SK-N-SH (cell line): ENCODE measurements at regions not wholly inside any gene's neighbourhood (a gene's known extent, or its start where the extent isn't known, plus 50 kb on each side); places are given as distances from the start of the nearest gene placed in this dataset.
A peak's percentile ranks its signal among the peaks of the same experiment; 100 is the strongest.

Source experiments
- CTCF ChIA-PET: fragments of 300-600, 350-600 bp; formaldehyde crosslinking; extraction: SDS; loops from one replicate; lab custom pipeline; 2021; lab: Yijun Ruan, JAX
- POLR2A ChIA-PET: fragments of 350-600 bp; sonication (Branson Sonifier 250); formaldehyde crosslinking; extraction: SDS; loops from one replicate; lab custom pipeline; 2020; ENCODE audit warnings: antibody characterized with exemption, inconsistent platforms; lab: Yijun Ruan, JAX
- DNase-seq: peaks from one replicate; pipeline ENCODE4 v3.0.0; 2012
- H2AFZ ChIP-seq: fragments of 200-600 bp; sonication (generic); 2 replicates; pipeline ENCODE4 v1.8.1; 2016; ENCODE audit warnings: antibody characterized with exemption, mild to moderate bottlenecking, low read depth
- H3F3A ChIP-seq: fragments of 200-600 bp; sonication (generic); replicated peaks from 2 replicates; pipeline ENCODE3; 2016; ENCODE audit warnings: antibody characterized with exemption, mild to moderate bottlenecking; ENCODE audit not compliant: insufficient read depth
- H3K27ac ChIP-seq, 2 experiments: fragments of 200-500 bp in 1 of 2; fragments of 200-600 bp in 1 of 2; sonication (Bioruptor generic) in 1 of 2; sonication (generic), shearing (Covaris generic) in 1 of 2; 2 replicates each; pipeline versions ENCODE4 v1.5.1 to v1.6.1; 2014 to 2016; ENCODE audit warnings: low read depth in 2 of 2, inconsistent platforms in 1 of 2, low read length in 1 of 2, mild to moderate bottlenecking in 1 of 2, mixed read lengths in 1 of 2
- H3K27me3 ChIP-seq: fragments of 200-600 bp; sonication (generic), shearing (Covaris generic); 2 replicates; pipeline ENCODE4 v1.6.1; 2016; ENCODE audit warnings: mixed run types; ENCODE audit not compliant: insufficient read depth
- H3K36me3 ChIP-seq, 2 experiments: fragments of 200-500 bp in 1 of 2; fragments of 200-600 bp in 1 of 2; sonication (Bioruptor generic) in 1 of 2; sonication (generic) in 1 of 2; replicated peaks in 1 of 2; 2 replicates each; pipeline versions ENCODE3 to v1.5.1; 2014 to 2016; ENCODE audit warnings: low read length in 1 of 2, mild to moderate bottlenecking in 1 of 2; ENCODE audit not compliant: insufficient read depth in 2 of 2, control insufficient read depth in 1 of 2
- H3K4me1 ChIP-seq, 2 experiments: fragments of 200-500 bp in 1 of 2; fragments of 200-600 bp in 1 of 2; sonication (Bioruptor generic) in 1 of 2; sonication (generic), shearing (Covaris generic) in 1 of 2; 2 replicates each; pipeline versions ENCODE4 v1.5.1 to v1.6.1; 2014 to 2016; ENCODE audit warnings: low read depth in 1 of 2, low read length in 1 of 2, mixed run types in 1 of 2; ENCODE audit not compliant: insufficient read depth in 2 of 2, control insufficient read depth in 1 of 2
- H3K4me2 ChIP-seq: fragments of 200-600 bp; sonication (generic), shearing (Covaris generic); 2 replicates; pipeline ENCODE4 v1.6.1; 2017; ENCODE audit warnings: mixed run types
- H3K4me3 ChIP-seq, 2 experiments: fragments of 200-500 bp in 1 of 2; fragments of 200-600 bp in 1 of 2; sonication (Bioruptor generic) in 1 of 2; sonication (generic), shearing (Covaris generic) in 1 of 2; 2 replicates each; pipeline versions ENCODE4 v1.5.1 to v1.8.1; 2014 to 2016; ENCODE audit warnings: low read depth in 2 of 2, inconsistent platforms in 1 of 2, low read length in 1 of 2, mild to moderate bottlenecking in 1 of 2, mixed read lengths in 1 of 2, moderate library complexity in 1 of 2
- H3K79me2 ChIP-seq: fragments of 200-600 bp; sonication (generic); 2 replicates; pipeline ENCODE4 v1.8.1; 2017; ENCODE audit warnings: mild to moderate bottlenecking; ENCODE audit not compliant: insufficient read depth
- H3K9ac ChIP-seq: fragments of 200-600 bp; sonication (generic); 2 replicates; pipeline ENCODE4 v1.6.1; 2017; ENCODE audit warnings: mixed run types
- H3K9me2 ChIP-seq: fragments of 200-600 bp; sonication (generic); 2 replicates; pipeline ENCODE4 v1.6.1; 2017; ENCODE audit warnings: mixed run types
- H3K9me3 ChIP-seq: fragments of 200-600 bp; sonication (generic); 2 replicates; pipeline ENCODE4 v1.6.1; 2017; ENCODE audit warnings: mixed run types, mild to moderate bottlenecking, moderate library complexity
- H4K20me1 ChIP-seq: fragments of 200-600 bp; sonication (generic); 2 replicates; pipeline ENCODE4 v1.6.1; 2017; ENCODE audit warnings: mild to moderate bottlenecking, mixed run types; ENCODE audit not compliant: insufficient read depth
- ELF1 ChIP-seq: IDR thresholded peaks from 2 replicates; pipeline ENCODE4 v1.4.0; 2012
- EP300 ChIP-seq, 2 experiments: IDR thresholded peaks; 2 replicates each; pipeline versions ENCODE4 v1.4.0 to v1.6.1; 2012; ENCODE audit warnings: borderline replicate concordance in 1 of 2, low read depth in 1 of 2, low read length in 1 of 2
- EZH2phosphoT487 ChIP-seq: fragments of 200-600 bp; sonication (generic); IDR thresholded peaks from 2 replicates; pipeline ENCODE4 v1.6.1; 2017; ENCODE audit warnings: low read depth, mixed run types, mild to moderate bottlenecking, antibody characterized with exemption, moderate library complexity, borderline replicate concordance
- FOXJ3 ChIP-seq: sonication (generic); formaldehyde crosslinking; IDR thresholded peaks from 2 replicates; pipeline ENCODE4 v1.5.1; 2020; ENCODE audit warnings: mild to moderate bottlenecking, missing genetic modification reagents
- FOXM1 ChIP-seq: IDR thresholded peaks from 2 replicates; pipeline ENCODE4 v1.4.0; 2012; ENCODE audit warnings: low read depth, mild to moderate bottlenecking
- NFIC ChIP-seq: IDR thresholded peaks from 2 replicates; pipeline ENCODE4 v1.4.0; 2012; ENCODE audit warnings: borderline replicate concordance
- NRF1 ChIP-seq: IDR thresholded peaks from 2 replicates; pipeline ENCODE4 v1.6.1; 2012; ENCODE audit warnings: low read depth, mild to moderate bottlenecking, low read length
- PBX3 ChIP-seq: IDR thresholded peaks from 2 replicates; pipeline ENCODE4; 2012
- RXRA ChIP-seq: IDR thresholded peaks from 2 replicates; pipeline ENCODE4 v1.4.0; 2012; ENCODE audit warnings: low read depth, mild to moderate bottlenecking, borderline replicate concordance
- TCF12 ChIP-seq: IDR thresholded peaks from 2 replicates; pipeline ENCODE4 v1.4.0; 2012
- TEAD4 ChIP-seq: IDR thresholded peaks from 2 replicates; pipeline ENCODE4 v1.4.0; 2012; ENCODE audit warnings: mild to moderate bottlenecking, borderline replicate concordance; ENCODE audit not compliant: insufficient read depth
- USF1 ChIP-seq: IDR thresholded peaks from 2 replicates; pipeline ENCODE4 v1.4.0; 2012; ENCODE audit warnings: low read depth, borderline replicate concordance
- WGBS: methylation state at CpG from one replicate; pipeline ENCODE4 v1.1.6; 2017; ENCODE audit warnings: low lambda C conversion rate; 5-methylcytosine and 5-hydroxymethylcytosine counted together
- TF ChIP-seq, protein P1 (sequence below): fragments of 150-350 bp; IDR thresholded peaks from 2 replicates; pipeline ENCODE4 v1.6.1; 2016; ENCODE audit warnings: mild to moderate bottlenecking, low read depth, low read length

DNA sequence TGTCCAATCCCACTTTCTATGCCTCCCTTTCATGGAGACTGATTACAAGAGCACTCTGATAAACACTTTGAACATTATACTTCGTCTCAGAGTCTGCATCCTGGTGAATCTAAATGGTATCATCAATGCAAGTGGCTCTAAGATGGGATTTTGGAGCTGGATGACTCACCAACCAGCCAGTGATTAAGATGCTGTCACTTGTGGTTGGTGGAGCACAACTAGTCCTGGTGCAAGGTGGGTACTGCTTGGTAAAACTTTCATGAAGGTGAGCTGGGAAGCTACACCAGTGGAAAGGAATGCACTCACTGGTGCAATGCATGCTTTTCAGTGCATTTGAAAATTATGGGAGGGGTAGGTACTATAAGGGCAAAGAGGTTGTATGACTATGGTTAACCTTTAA lies 137.7 kb upstream of the TRIB2 start:
- no peak for DNase-seq
- Histone ChIP-seq H3K4me2 (no peak overlapping the region), H3K79me2 (no peaks in the 10 kb centered on the region), H3F3A (no peaks in the 10 kb centered on the region), H2AFZ (no peak overlapping the region), H3K27ac (no peak overlapping the region), H3K4me1 (peaks cover 0 to 3% of the 10 kb centered on the region in 2 experiments; a peak in 2 of 4 replicates), H3K36me3 (no peaks in the 10 kb centered on the region), H3K9me3 (no peaks in the 10 kb centered on the region), H4K20me1 (no peaks in the 10 kb centered on the region), H3K27me3 (no peaks in the 10 kb centered on the region), H3K4me3 (no peak overlapping the region), H3K9me2 (no peaks in the 10 kb centered on the region), H3K9ac (no peak overlapping the region)
- CTCF ChIA-PET = interaction anchor here (0.9 to 2.0 kb wide), 6 partner anchors 10 to 48 kb away, joined by 3 to 7 read pairs (median 4); no protein-coding TSS in a partner anchor
- POLR2A ChIA-PET = interaction anchor here (0.7 kb wide), 1 partner anchor 166 kb away, joined by 4 read pairs; no protein-coding TSS in a partner anchor
- TF ChIP-seq EZH2phosphoT487 = no peak
- TF ChIP-seq ELF1 = no peak
- no peak for TF ChIP-seq FOXM1
- TF ChIP-seq RXRA = no peak
- TF ChIP-seq, protein P1, sequence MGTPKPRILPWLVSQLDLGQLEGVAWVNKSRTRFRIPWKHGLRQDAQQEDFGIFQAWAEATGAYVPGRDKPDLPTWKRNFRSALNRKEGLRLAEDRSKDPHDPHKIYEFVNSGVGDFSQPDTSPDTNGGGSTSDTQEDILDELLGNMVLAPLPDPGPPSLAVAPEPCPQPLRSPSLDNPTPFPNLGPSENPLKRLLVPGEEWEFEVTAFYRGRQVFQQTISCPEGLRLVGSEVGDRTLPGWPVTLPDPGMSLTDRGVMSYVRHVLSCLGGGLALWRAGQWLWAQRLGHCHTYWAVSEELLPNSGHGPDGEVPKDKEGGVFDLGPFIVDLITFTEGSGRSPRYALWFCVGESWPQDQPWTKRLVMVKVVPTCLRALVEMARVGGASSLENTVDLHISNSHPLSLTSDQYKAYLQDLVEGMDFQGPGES = no peak
- no peak for TF ChIP-seq TEAD4
- TF ChIP-seq PBX3 = no peak
- TF ChIP-seq FOXJ3 = no peak
- no peak for TF ChIP-seq NRF1
- no peak for TF ChIP-seq USF1
- TF ChIP-seq NFIC = no peak
- no peak for TF ChIP-seq TCF12
- WGBS = 79% methylated on average over 1 of the region's 1 CpG

- CTCF ChIA-PET = no interaction called here
- Histone ChIP-seq H3K4me2 (no peak overlapping the region), H3K9ac (no peak overlapping the region), H3K4me3 (no peak overlapping the region), H3K27ac (no peak overlapping the region), H3K27me3 (no peaks in the 10 kb centered on the region), H3F3A (peaks cover 5% of the 10 kb centered on the region), H4K20me1 (no peaks in the 10 kb centered on the region), H2AFZ (no peak overlapping the region), H3K36me3 (no peaks in the 10 kb centered on the region), H3K4me1 (0 out of 4 replicates have a peak, but pooled peaks cover 0 to 6% of the 10 kb centered on the region in 2 experiments), H3K9me2 (no peaks in the 10 kb centered on the region), H3K9me3 (no peaks in the 10 kb centered on the region), H3K79me2 (no peaks in the 10 kb centered on the region)
- POLR2A ChIA-PET = no interaction called here
- 47% methylated on average over 3 of the region's 3 CpGs for WGBS
- TF ChIP-seq USF1 = no peak
- TF ChIP-seq EP300 (IDR thresholded peaks at IDR 0.05; ENCODE audit: borderline replicate concordance in 1 of 2, low read depth in 1 of 2, low read length in 1 of 2) = 0 out of 4 replicates have a peak, but pooled peaks of 1 of the 2 experiments have one; percentile 25
- DNase-seq = no peak
These were observed 132.4 kb upstream of the TRIB2 start for GRCh38 chr2:12584338-12584737.
